ENCODE measurements at regions not wholly inside any gene's neighbourhood (a gene's known extent, or its start where the extent isn't known, plus 50 kb on each side); places are given as distances from the start of the nearest gene placed in this dataset.
A peak's percentile ranks its signal among the peaks of the same experiment; 100 is the strongest.
"Not testable (repeated sequence)": the region's sequence is repeated elsewhere in the genome, so short reads cannot be mapped to it uniquely, and the experiment has no call there.

GRCh38 chr11:109682788-109683187 is 260.8 kb downstream of the C11orf87 start:
- DNase-seq: not testable (repeated sequence)

- DNase-seq: no peak
Observed at GRCh38 chr11:109695696-109696095, 273.7 kb downstream of the C11orf87 start.

- no peak for DNase-seq
Observed at GRCh38 chr11:109696191-109696897, 274.4 kb downstream of the C11orf87 start.

GRCh38 chr11:109697140-109697843 is 275.3 kb downstream of the C11orf87 start:
- no peak for DNase-seq

GRCh38 chr11:109698237-109698636 is 276.2 kb downstream of the C11orf87 start:
- no peak for DNase-seq

GRCh38 chr11:109704432-109704831 is 282.4 kb downstream of the C11orf87 start:
- DNase-seq: peak; percentile 62

GRCh38 chr11:109706945-109707344 is 285.0 kb downstream of the C11orf87 start:
- no peak for DNase-seq

- DNase-seq: no peak
Observed at GRCh38 chr11:109707411-109707810, 285.4 kb downstream of the C11orf87 start.

- no peak for DNase-seq
Observed at GRCh38 chr11:109708184-109708583, 286.2 kb downstream of the C11orf87 start.

- not testable (repeated sequence) for DNase-seq
Observed at GRCh38 chr11:109714444-109714843, 292.5 kb downstream of the C11orf87 start.

GRCh38 chr11:109715424-109715823 is 293.4 kb downstream of the C11orf87 start:
- DNase-seq: not testable (repeated sequence)

- DNase-seq: no peak
Observed at GRCh38 chr11:109726061-109726460, 304.1 kb downstream of the C11orf87 start.

GRCh38 chr11:109728056-109728455 is 306.1 kb downstream of the C11orf87 start:
- DNase-seq: no peak

GRCh38 chr11:109729761-109730160 is 307.8 kb downstream of the C11orf87 start:
- peak; percentile 35 for DNase-seq

GRCh38 chr11:109730669-109731068 is 308.7 kb downstream of the C11orf87 start:
- DNase-seq: no peak

- no peak for DNase-seq
Observed at GRCh38 chr11:109731451-109731850, 309.5 kb downstream of the C11orf87 start.

- DNase-seq: no peak
Observed at GRCh38 chr11:109733245-109733644, 311.3 kb downstream of the C11orf87 start.

GRCh38 chr11:109734566-109734965 is 312.6 kb downstream of the C11orf87 start:
- no peak for DNase-seq

GRCh38 chr11:109735128-109735527 is 313.1 kb downstream of the C11orf87 start:
- DNase-seq: no peak

- no peak for DNase-seq
Observed at GRCh38 chr11:109739379-109739778, 317.4 kb downstream of the C11orf87 start.

- no peak for DNase-seq
Observed at GRCh38 chr11:109745996-109746625, 324.1 kb downstream of the C11orf87 start.

- no peak for DNase-seq
Observed at GRCh38 chr11:109747839-109748238, 325.8 kb downstream of the C11orf87 start.

- no peak for DNase-seq
Observed at GRCh38 chr11:109749476-109749875, 327.5 kb downstream of the C11orf87 start.

- DNase-seq: no peak
Observed at GRCh38 chr11:109750964-109751363, 329.0 kb downstream of the C11orf87 start.
